VCaP (cell line): ENCODE measurements at regions not wholly inside any gene's neighbourhood (a gene's known extent, or its start where the extent isn't known, plus 50 kb on each side); places are given as distances from the start of the nearest gene placed in this dataset.
A peak's percentile ranks its signal among the peaks of the same experiment; 100 is the strongest.
"Not testable (repeated sequence)": the region's sequence is repeated elsewhere in the genome, so short reads cannot be mapped to it uniquely, and the experiment has no call there.

Source experiments
- H3K27ac ChIP-seq: fragments of 450-650 bp; 2 replicates; pipeline ENCODE4 v1.5.1; 2017
- CTCF ChIP-seq: fragments of 450-650 bp; conservative IDR thresholded peaks from 2 replicates; pipeline ENCODE4 v1.5.1; 2017; ENCODE audit warnings: mild to moderate bottlenecking, moderate library complexity

- no peak for TF ChIP-seq CTCF
- no peak overlapping the region for H3K27ac ChIP-seq
These were observed 408.9 kb downstream of the NAP1L3 start for GRCh38 chrX:93264261-93265002.

- no peak overlapping the region for H3K27ac ChIP-seq
- peak; percentile 26; the same call in 1 of the 2 replicates for TF ChIP-seq CTCF
These were observed 414.3 kb downstream of the NAP1L3 start for GRCh38 chrX:93259029-93259428.

GRCh38 chrX:93242897-93243296 is 430.5 kb downstream of the NAP1L3 start:
- no peak for TF ChIP-seq CTCF
- H3K27ac ChIP-seq = no peak overlapping the region

- not testable (repeated sequence) for H3K27ac ChIP-seq
These were observed 437.7 kb downstream of the NAP1L3 start for GRCh38 chrX:93235494-93236256.

GRCh38 chrX:93229036-93229435 is 444.3 kb downstream of the NAP1L3 start:
- TF ChIP-seq CTCF = no peak
- no peak overlapping the region for H3K27ac ChIP-seq
